K562 (cell line): ENCODE measurements at regions not wholly inside any gene's neighbourhood (a gene's known extent, or its start where the extent isn't known, plus 50 kb on each side); places are given as distances from the start of the nearest gene placed in this dataset.

Experiments used
- ATF1 ChIP-seq, 2 experiments: fragments of 450-650 bp in 1 of 2; IDR thresholded peaks; 2 replicates each; pipeline ENCODE4 v1.6.1; 2016; ENCODE audit warnings: missing compliant biosample characterization in 1 of 2, missing genetic modification characterization in 1 of 2
- ATF3 ChIP-seq, 2 experiments: fragments of 450-650 bp in 1 of 2; sonication (generic) in 1 of 2; formaldehyde crosslinking in 1 of 2; IDR thresholded peaks in 1 of 2; conservative IDR thresholded peaks in 1 of 2; 2 replicates each; pipeline versions ENCODE4 v1.6.1 to v1.8.1; 2016 to 2023; ENCODE audit warnings: mild to moderate bottlenecking in 2 of 2, moderate library complexity in 2 of 2, inconsistent platforms in 1 of 2, missing genetic modification reagents in 1 of 2
- CBX5 ChIP-seq: IDR thresholded peaks from 2 replicates; pipeline ENCODE4 v1.6.1; 2014; ENCODE audit warnings: low read depth, borderline replicate concordance
- E2F1 ChIP-seq: sonication (generic); formaldehyde crosslinking; IDR thresholded peaks from 2 replicates; pipeline ENCODE4 v1.8.1; 2023; ENCODE audit warnings: mild to moderate bottlenecking, missing genetic modification reagents, moderate library complexity
- FOSL1 ChIP-seq: fragments of 200-800 bp; sonication (Bioruptor generic); conservative IDR thresholded peaks from 2 replicates; pipeline ENCODE4 v1.6.1; 2016; ENCODE audit warnings: missing genetic modification characterization, missing compliant biosample characterization
- FOXP1 ChIP-seq: sonication (generic); formaldehyde crosslinking; IDR thresholded peaks from 2 replicates; pipeline ENCODE4 v1.8.0; 2022; ENCODE audit warnings: mild to moderate bottlenecking, missing genetic modification reagents
- HIVEP1 ChIP-seq: fragments of 250-450 bp; sonication (Bioruptor Pico); IDR thresholded peaks from 2 replicates; pipeline ENCODE4 v1.4.0; 2020; ENCODE audit warnings: mild to moderate bottlenecking
- JUN ChIP-seq, 2 experiments: sonication (generic) in 1 of 2; formaldehyde crosslinking in 1 of 2; IDR thresholded peaks; 2 replicates each; pipeline versions ENCODE4 v1.6.1 to v1.8.0; 2012 to 2022; ENCODE audit warnings: borderline replicate concordance in 2 of 2, mild to moderate bottlenecking in 2 of 2, improper control_type of control experiment in 1 of 2, low read depth in 1 of 2, low read length in 1 of 2, missing genetic modification reagents in 1 of 2
- JUND ChIP-seq, 2 experiments: IDR thresholded peaks; 2 replicates in 1 of 2; 3 replicates in 1 of 2; pipeline ENCODE4 v1.6.1; 2011; ENCODE audit warnings: borderline replicate concordance in 2 of 2, low read depth in 2 of 2, low read length in 2 of 2, improper control_type of control experiment in 1 of 2, missing biosample characterization in 1 of 2, missing genetic modification characterization in 1 of 2, missing genetic modification reagents in 1 of 2
- SFPQ ChIP-seq: fragments of 200-400 bp; formaldehyde crosslinking; IDR thresholded peaks from 2 replicates; pipeline ENCODE4 v1.6.1; 2017; ENCODE audit warnings: mild to moderate bottlenecking, low read depth, low read length, moderate library complexity
- SUPT5H ChIP-seq: fragments of 450-650 bp; IDR thresholded peaks from 2 replicates; pipeline ENCODE4 v1.6.1; 2016
- TAF7 ChIP-seq: fragments of 450-650 bp; IDR thresholded peaks from 2 replicates; pipeline ENCODE4 v1.6.1; 2016; ENCODE audit warnings: missing genetic modification characterization, missing compliant biosample characterization
- TBP ChIP-seq: optimal IDR thresholded peaks from 2 replicates; pipeline ENCODE3; 2011; ENCODE audit warnings: low read depth, low read length, improper control_type of control experiment
- TFAP4 ChIP-seq: sonication (generic); formaldehyde crosslinking; IDR thresholded peaks from 2 replicates; pipeline ENCODE4 v1.8.0; 2022; ENCODE audit warnings: missing genetic modification reagents, mild to moderate bottlenecking, moderate library complexity, borderline replicate concordance
- TSHZ1 ChIP-seq: fragments of 250-450 bp; sonication (Bioruptor Pico); IDR thresholded peaks from 2 replicates; pipeline ENCODE4 v1.4.0; 2020; ENCODE audit warnings: mild to moderate bottlenecking, moderate library complexity
- ZNF197 ChIP-seq: fragments of 200-800 bp; sonication (Bioruptor generic); IDR thresholded peaks from 2 replicates; pipeline ENCODE4 v1.6.1; 2016; ENCODE audit warnings: low read depth, missing genetic modification characterization, missing compliant biosample characterization
- ZNF316 ChIP-seq: fragments of 450-650 bp; IDR thresholded peaks from 2 replicates; pipeline ENCODE4 v1.6.1; 2016
- ZNF717 ChIP-seq: fragments of 250-450 bp; sonication (Bioruptor Pico); IDR thresholded peaks from 2 replicates; pipeline ENCODE4 v1.5.0; 2021
- ZNF766 ChIP-seq: fragments of 200-800 bp; sonication (Bioruptor generic); conservative IDR thresholded peaks from 2 replicates; pipeline ENCODE4 v1.6.1; 2016; ENCODE audit warnings: missing genetic modification characterization, missing compliant biosample characterization

- TF ChIP-seq CBX5 = no peak
- TF ChIP-seq ATF1 (CRISPR knock-in tag; IDR thresholded peaks at IDR 0.05) = no peak
- TF ChIP-seq ATF1 (tag; IDR thresholded peaks at IDR 0.05) = peak; percentile 33
- no peak for TF ChIP-seq HIVEP1 (CRISPR knock-in tag)
- TF ChIP-seq ZNF197 (CRISPR knock-in tag) = 0 out of 2 replicates have a peak, but pooled peaks have one; percentile 37
- TF ChIP-seq TFAP4 (CRISPR knock-in tag) = no peak
- TF ChIP-seq FOSL1 (tag) = peak; percentile 30; the same call in 1 of the 2 replicates
- no peak for TF ChIP-seq TBP
- peak; percentile 81 for TF ChIP-seq JUND (IDR thresholded peaks at IDR 0.05; ENCODE audit: borderline replicate concordance, low read depth, low read length)
- TF ChIP-seq JUND (tag; IDR thresholded peaks at IDR 0.05; ENCODE audit: borderline replicate concordance, low read depth, low read length) = peak; percentile 86; the same call in 2 of the 3 replicates
- no peak for TF ChIP-seq SUPT5H
- no peak for TF ChIP-seq FOXP1 (CRISPR knock-in tag)
- no peak for TF ChIP-seq ZNF717 (CRISPR knock-in tag)
- 0 out of 2 replicates have a peak, but pooled peaks have one; percentile 49 for TF ChIP-seq ZNF766 (CRISPR knock-in tag)
- no peak for TF ChIP-seq ZNF316
- TF ChIP-seq E2F1 (CRISPR knock-in tag) = no peak
- TF ChIP-seq TAF7 = no peak
- TF ChIP-seq SFPQ = no peak
- peak; percentile 64; the same call in 1 of the 2 replicates for TF ChIP-seq ATF3 (IDR thresholded peaks at IDR 0.05)
- TF ChIP-seq ATF3 (CRISPR knock-in tag; conservative IDR thresholded peaks at IDR 0.05) = no peak
- TF ChIP-seq TSHZ1 (CRISPR knock-in tag) = no peak
- peak; percentile 61 for TF ChIP-seq JUN (IDR thresholded peaks at IDR 0.05; ENCODE audit: borderline replicate concordance, low read depth, low read length)
- TF ChIP-seq JUN (CRISPR knock-in tag; IDR thresholded peaks at IDR 0.05; ENCODE audit: borderline replicate concordance) = no peak
These were observed 91.7 kb upstream of the MBNL1 start (continued) for GRCh38 chr3:152176998-152177397.
